GM12874 (cell line): ENCODE measurements at regions not wholly inside any gene's neighbourhood (a gene's known extent, or its start where the extent isn't known, plus 50 kb on each side); places are given as distances from the start of the nearest gene placed in this dataset.

Experiments used
- TF ChIP-seq, protein P1 (sequence below): IDR thresholded peaks from 2 replicates; pipeline ENCODE4 v1.5.1; 2011; ENCODE audit warnings: low read depth, mild to moderate bottlenecking, control low read depth, low read length, moderate library complexity; ENCODE audit not compliant: insufficient read depth

- TF ChIP-seq, protein P1, sequence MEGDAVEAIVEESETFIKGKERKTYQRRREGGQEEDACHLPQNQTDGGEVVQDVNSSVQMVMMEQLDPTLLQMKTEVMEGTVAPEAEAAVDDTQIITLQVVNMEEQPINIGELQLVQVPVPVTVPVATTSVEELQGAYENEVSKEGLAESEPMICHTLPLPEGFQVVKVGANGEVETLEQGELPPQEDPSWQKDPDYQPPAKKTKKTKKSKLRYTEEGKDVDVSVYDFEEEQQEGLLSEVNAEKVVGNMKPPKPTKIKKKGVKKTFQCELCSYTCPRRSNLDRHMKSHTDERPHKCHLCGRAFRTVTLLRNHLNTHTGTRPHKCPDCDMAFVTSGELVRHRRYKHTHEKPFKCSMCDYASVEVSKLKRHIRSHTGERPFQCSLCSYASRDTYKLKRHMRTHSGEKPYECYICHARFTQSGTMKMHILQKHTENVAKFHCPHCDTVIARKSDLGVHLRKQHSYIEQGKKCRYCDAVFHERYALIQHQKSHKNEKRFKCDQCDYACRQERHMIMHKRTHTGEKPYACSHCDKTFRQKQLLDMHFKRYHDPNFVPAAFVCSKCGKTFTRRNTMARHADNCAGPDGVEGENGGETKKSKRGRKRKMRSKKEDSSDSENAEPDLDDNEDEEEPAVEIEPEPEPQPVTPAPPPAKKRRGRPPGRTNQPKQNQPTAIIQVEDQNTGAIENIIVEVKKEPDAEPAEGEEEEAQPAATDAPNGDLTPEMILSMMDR: no peak
Measured at GRCh38 chr5:121100931-121101330, 636.8 kb downstream of the PRR16 start.

DNA sequence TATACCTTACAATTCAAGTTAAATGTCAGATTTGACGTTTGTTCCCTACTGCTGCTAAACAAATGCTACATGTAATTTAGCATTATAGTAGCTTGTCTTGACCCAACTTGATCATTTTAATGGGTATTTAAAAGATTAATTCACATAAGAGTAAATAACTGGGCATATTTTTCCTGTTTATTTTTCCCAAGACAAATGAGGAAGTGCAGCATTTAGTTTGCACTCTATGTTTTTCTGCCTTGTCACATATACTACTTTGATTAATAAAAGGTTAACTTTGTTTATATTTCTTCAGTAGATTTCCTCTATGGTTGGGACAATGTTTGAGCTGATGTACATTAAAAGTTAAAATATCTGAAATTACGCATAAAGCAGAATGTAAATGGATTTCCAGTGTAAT is 641.8 kb downstream of the PRR16 start:
- TF ChIP-seq, protein P1: no peak

DNA sequence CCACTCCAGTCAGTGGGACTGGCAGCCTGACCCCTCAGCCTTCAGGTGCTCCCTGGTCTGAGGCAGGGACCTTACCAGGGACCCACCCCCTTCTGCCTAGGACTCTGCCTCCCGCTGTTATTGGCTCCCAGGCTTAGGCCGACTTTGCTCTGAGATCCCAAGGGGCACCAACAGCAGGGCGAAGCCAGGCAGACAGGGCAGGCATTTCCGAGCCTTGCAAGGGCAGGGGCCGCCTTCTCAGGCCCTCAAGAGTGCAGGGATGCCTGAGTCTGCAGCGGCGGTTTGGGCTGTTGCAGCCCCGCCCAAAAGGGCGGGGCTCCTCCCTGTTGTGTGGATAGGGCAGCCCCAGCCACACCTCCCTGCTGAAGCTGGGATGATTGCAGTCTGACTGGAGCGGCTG is 644.6 kb downstream of the PRR16 start:
- TF ChIP-seq, protein P1: no peak

DNA sequence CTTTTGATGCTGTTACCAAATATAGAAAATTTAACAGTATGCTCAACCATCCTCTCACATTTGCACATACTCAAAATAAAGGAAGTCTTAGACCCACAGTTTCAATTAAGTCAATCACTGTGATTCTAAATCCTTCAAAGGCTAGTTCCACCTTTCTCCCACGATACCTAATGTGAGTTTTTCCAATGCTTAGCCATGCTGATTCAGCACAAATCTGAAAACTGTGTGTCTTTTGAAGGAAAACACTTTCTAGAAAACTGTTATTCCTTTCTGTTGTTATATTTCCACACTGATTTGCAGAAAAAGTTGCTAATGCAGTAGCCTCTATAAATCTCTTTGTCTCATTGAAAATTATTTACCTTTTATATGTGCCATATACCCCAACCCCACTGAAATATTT is 645.7 kb downstream of the PRR16 start:
- TF ChIP-seq, protein P1: no peak

GRCh38 chr5:121121786-121122185 is 657.7 kb downstream of the PRR16 start:
- TF ChIP-seq, protein P1: no peak

DNA sequence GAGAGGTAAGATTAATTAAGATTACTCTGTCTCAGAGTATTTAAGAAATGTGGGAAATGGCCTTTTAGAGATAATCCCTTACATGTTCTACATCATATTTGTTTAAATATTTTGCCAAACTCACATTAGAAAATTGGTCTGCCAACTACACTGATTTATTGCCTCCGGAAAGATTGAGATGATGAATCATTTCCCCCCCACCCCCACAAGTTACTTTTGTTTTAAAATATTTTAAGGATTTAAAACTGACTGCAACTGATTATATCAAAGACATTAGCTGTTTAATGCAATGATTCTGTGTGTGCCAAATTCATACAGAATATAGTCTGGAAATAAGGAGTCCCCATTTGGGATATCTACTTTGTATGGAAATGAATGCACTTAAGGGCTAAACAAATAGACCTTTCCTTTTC is 674.4 kb downstream of the PRR16 start:
- TF ChIP-seq, protein P1: no peak

GRCh38 chr5:121138952-121139351 is 674.9 kb downstream of the PRR16 start:
- TF ChIP-seq, protein P1: no peak

DNA sequence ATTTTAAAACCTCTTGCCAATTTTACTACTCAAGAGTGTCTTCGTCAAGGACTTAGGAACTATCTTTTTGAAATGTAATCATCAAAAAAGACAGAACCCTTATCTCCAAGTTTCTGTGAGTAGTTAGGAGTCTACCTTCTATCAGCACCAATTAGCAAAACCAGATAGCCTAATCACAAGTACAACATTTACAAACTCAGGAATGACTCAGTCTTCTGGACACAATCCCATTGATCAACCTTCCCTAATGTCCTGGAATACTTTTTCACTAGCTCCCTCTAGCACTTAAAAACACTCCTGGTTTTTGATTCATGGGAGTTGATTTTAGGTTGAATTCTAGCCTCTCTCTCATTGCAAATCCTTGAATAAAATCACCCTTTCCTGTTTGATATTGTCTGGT is 680.7 kb downstream of the PRR16 start:
- TF ChIP-seq, protein P1: no peak
